Right renal cortex interstitium (tissue), 3 donors: ENCODE measurements at regions not wholly inside any gene's neighbourhood (a gene's known extent, or its start where the extent isn't known, plus 50 kb on each side); places are given as distances from the start of the nearest gene placed in this dataset.

Experiments
- DNase-seq, 3 donors: peaks; one replicate each; pipeline ENCODE4 v3.0.0-alpha.2; 2013; ENCODE audit warnings: low read depth in 3 of 3, low spot score in 2 of 3

DNA sequence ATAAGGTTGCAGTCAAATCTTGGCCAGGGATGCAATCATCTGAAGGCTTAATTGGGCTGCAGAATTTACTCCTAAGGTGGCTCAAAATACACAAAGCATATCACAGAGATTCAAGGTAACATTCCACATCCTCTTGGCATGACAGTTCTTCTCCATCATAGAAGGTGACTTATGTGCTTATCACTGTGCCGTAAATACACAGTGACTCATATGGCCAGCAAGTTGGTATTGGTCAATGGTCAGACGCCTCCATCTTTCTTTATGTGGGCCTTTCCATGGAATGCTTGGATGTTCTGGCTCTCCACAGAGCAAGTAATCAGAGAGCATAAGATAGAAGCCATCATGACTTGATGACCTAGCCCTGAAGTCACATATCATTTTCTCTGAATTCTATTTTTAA lies 168.8 kb upstream of the ST8SIA2 start:
- DNase-seq = no peak

DNA sequence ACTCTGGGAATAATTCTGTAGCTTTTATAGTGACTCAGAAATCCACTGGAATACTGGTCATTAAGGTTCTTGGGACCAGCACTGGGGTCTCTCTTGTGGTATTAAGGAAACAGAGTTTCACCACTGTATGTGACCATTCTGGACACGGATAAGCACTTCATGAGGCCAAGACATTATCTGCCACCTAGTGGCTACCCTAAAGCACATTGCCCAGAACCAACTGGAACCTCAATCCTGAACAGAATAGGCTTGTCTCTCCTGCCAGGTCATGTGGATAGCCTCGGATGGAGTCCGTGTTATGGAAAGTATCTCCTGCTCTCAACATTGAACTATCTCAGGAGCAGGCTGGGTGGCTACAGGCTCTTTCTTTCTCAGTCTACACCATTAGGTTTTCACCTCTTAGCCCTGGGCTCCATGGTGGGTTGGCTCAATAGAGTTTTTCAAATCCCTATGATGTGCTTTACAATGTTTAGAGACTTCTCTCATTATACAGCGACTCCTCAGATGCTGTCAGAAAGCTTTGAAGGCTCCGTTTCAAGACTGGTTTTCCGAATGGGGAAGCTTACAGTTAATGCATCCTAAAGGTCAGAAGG lies 167.6 kb upstream of the ST8SIA2 start:
- DNase-seq = peak in 2 of 3 donors; percentile 2 to 4

DNA sequence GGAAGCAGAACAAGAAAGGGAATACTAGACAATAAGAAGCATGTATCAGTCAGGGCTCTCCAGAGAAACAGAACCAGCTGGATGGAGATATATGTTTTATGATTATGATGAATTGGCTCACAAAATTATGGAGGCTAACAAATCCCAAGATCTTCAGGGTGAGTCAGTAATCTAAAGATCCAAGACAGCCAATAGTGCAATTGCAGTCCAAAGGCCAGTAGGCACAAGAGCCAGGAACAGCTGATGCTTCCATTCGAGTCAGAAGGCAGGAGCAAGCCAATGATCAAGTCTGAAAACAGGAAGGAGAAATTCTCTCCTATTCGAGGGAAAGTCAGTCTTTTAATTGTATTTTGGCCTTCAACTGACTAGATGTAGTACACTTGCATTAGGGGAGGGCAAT lies 164.9 kb upstream of the ST8SIA2 start:
- DNase-seq = no peak

DNA sequence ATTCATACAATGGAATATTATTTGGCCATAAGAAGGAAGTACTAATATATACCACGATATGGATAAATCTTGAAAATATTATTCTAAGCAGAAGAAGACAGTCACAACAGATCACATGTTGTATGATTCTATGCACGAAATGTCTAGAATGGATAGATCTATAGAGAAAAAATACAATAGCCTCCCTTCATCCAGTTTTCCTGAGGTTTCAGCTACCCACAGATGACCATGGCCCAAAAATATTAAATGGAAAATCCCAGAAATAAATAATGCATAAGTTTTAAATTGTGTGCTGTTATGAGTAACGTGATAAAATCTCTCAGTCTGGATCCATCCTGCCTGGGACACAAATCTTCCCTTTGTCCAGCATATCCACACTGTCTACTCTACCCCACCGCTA lies 162.2 kb upstream of the ST8SIA2 start:
- no peak for DNase-seq

DNA sequence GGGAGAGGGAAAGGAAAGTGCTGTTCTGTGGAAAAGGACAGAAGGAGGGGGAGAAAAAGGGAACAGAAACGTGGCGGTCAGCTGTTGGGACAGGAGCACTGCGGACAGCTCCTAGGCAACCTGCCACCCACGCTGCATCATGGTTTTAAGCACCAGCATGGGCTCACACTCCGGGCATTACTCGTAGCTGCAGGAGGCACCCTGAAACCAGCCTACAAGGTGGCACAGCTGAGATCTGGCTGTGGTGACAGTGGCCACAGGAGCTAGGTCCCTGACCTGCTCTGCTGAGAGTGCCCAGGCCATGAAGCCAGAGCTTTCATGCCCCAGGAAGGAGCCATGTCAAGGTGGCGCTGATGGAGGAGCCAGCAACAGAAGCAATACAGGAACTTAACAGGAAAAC lies 161.4 kb upstream of the ST8SIA2 start:
- DNase-seq = no peak

DNA sequence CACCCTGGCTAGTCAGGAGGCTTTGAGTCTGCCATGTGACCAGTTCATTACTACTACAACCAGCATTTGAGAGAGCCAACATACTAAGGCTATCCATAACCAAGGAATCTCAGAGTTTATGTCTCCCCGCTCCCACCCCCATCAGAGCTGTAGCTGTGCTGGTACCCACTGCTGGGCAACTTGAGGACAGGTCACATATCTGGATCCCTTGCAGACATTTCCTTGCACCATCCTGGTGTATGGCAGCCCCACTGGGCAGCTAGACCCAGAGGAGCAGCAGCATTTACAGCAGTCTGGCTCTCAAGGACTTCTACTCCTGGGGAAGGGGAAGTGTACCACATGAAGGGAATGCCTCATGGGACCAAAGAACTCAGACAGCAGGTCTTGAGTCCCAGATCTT lies 160.8 kb upstream of the ST8SIA2 start:
- DNase-seq = no peak

DNA sequence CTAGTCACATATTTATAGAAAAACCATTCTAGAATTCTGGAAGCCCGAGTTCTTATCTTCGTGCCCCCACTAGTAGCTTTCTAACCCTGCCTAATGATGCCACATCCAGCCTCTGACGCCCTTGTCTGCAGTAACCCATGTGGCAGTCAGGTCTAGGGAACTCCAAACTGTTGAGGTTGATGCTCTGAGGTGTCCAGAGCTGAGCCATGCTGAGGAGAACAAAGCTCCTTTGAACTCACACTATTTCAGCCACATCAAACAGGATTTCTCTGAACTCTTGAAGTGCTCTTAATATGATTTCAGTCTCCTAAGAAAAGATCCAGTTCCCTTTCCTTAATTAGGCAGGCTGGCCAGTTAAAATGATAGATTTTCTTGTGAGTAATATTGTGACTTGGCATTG lies 150.5 kb upstream of the ST8SIA2 start:
- DNase-seq = no peak

DNA sequence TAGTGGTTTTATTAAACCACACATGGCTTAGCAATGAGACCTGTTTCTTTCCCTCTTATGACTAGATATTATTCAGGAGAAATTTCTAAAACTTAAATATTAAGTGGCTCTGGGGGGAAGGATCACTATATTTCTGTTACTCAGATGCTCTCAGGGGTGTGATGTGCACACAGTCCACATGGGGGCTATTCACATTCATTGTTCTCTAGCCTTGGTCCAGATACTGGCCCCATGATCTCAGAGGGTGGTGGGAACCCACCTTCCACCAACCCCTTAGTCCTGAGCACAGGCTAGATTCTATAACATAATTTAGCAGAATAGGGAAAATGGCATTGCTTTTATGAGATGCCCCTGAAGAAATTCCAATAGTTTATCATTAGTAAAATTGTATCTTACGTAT lies 149.0 kb upstream of the ST8SIA2 start:
- DNase-seq = no peak

DNA sequence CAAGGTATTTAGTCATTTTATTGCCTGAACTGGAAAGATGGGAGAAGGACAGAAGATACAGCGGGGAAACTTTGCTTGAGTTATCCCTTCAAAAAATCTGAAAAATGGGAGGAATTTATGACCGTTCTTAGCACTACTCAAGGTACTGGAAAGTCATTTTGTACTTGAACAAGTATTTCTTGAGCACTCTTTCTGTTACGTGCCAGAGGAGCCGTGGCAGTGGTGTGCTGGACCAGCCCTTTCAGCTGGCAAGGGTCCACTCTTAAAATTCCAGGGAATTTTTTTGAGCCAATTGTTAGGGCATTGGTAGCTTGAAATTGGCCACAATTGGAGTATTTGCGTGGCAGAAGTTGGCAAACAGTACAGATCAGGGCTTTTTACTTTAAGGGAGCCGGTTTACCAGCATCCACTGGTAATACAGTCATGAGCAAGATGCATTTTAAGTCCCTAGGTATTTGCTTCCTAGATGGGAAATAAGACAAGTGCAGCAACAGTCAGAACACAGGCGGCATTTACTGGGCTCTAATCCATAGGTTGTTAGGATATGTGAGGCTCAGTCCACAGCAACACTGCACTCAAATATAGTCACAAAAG lies 145.9 kb upstream of the ST8SIA2 start:
- no peak for DNase-seq

DNA sequence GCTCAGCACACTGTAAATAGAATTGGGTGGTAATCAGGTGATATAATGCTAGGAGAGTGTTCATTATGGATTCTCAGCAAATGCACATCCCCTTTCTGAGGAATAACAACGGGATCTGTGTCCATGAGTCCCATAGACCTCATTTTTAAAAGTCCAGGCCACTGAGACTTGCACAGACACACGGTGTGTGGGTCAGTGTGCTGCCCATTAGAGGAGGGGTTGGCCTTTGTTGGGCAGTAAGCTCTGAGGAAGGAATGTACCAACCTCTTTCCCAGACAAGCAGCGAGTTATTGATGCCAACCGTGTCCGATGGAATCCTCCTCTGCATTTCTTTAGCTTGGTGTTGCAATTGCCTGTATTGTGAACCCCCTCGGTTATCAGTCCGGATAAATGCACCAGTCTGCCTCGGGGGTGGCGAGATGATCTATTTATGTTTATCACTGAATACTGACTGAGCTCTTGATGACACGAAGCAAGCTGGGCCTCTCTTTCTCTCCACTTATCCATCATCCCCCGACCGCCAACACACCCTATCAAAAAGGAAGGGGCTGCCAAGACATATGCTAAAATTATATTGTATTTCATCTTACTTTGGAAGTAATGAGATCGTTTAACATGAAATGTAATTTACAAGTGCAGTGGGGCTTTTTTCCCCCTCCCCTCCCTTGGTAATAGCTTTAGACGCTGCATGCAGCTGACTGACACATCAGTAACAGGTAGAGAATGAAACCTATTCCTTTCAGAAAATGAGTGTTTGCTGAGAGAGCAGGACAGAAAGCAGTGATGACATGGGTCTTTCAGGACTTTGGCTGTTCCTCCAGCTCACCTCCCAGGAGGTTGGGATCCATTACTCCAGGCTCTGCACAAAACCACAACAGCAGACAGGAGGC lies 126.6 kb upstream of the ST8SIA2 start:
- DNase-seq = no peak

DNA sequence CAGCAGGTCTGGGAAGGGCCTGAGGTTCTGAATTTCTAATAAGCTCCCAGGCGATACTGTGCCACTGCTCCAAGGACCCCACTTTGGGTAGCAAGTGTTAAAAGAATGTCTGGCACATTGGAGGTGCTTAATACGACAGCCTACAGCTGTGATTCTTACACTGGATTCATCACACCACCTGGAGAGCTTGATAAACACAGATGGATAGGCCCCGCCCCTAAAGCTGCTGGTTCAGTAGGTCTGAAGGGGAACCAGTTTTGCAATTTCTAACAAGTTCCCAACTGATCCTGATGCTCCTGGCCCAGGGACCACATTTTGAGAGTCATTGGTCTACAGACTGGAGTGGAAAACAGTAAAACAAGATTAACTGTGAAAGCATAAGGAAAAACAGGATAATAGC lies 124.8 kb upstream of the ST8SIA2 start:
- no peak for DNase-seq

DNA sequence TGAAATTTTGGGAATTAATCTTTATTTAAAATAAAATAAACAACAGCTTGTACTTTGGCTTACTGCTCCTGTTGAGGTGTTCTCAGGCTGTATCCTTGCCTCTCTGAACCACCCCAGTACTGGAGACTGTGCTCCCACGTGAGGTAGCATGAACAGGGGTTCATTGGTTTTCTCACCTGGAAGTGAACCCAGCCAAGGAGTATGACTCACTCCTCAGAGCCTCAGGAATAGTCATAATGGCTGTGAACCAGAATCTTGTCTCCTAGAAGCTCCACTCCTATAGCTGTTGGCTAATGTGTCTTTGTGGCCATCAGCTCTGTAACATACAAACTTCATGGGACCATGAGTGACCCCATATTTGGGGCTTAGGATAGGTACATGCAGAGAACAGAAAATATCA lies 122.5 kb upstream of the ST8SIA2 start:
- no peak for DNase-seq

DNA sequence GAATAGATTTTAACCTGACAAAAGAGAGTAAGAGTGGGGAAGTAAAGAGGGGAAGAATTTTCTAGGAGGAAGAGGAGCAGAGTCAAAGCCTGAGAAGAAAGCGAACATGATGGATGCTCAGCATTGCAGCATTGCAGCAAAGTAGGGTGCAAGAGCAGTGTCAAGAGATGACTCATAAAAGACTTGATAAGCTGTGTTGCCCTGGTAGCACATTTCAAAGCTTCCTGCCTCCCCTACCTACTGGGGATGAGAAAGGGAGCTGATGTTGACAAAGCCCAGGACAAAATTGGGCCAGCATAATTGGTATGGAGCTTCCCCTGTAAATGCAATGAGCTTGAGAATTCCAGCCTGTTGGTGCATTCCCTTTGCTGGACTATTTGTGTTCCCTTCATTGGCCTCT lies 121.6 kb upstream of the ST8SIA2 start:
- DNase-seq = no peak

DNA sequence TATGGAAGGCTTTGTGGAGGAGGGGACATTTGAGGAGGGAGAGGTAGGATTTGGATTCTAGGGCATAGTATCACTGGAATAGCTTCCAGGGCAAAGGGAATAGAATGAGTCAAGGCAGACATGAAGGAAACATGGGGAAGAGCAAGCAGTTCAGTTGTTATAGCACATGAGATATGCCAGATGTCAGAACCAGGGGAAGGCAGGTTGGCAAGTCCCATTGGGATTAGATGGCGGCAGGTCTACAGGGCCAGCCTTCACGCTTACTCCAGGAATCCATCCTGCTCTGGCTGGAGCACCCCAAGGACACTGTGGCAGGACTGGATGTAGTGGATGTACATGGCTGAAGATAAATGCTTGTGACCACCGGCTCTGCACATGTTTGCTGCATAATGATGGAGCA lies 120.4 kb upstream of the ST8SIA2 start:
- no peak for DNase-seq

DNA sequence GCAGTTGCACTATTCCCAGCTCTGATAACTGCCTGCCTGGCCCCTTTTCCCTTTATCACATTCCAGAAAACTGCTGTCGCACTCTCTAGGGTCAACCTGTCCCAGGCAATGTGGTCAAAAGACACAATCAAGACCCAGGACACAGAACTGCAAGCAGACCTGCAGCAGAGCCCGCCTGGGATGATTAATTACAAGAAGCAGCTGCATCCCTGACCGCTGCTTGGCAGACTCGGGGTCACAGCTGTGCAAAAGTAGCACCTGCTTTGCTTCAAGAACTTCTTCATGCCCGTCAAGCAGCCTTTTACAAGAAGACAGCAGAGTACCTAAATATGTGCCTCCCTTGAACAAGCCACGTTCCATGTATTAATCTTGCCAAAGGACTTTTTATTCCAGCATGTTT lies 120.0 kb upstream of the ST8SIA2 start:
- no peak for DNase-seq

DNA sequence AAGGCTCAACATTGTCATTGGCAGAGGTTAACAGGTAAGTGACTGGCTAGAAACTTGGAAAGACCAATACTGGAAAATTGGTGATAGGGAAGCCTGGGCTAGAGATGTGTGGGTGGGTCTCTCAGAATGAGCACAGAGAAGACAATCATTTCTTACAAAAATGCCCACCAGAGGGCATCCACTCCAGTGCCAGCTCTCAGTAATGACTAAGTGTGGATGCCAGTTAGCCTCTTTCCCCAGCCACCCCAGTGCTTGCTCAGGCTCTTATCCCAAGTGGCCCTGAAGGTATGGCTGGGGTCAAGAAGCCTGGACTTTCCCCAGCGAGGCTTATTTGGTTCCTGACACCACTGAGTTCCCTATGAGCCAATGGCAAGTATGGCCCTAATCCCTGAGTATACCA lies 115.9 kb upstream of the ST8SIA2 start:
- peak in 1 of 3 donors; percentile 7 for DNase-seq

DNA sequence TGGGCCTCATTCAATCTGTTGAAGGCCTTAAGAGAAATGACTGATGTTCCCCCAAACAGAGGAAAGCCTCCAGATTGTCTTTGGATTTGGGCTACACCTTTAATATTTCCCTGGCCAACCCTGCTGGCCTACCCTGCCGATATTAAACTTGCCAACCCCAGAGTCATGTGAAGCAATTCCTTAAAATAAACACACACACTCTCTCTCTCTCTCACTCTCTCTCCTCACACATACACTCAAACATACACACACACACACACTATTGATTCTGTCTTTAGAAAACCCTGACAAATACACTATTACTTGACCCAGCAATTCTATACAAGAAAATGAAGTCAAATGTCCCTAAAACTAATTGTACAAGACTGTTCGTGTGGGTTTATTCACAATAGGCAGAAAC lies 109.9 kb upstream of the ST8SIA2 start:
- no peak for DNase-seq

DNA sequence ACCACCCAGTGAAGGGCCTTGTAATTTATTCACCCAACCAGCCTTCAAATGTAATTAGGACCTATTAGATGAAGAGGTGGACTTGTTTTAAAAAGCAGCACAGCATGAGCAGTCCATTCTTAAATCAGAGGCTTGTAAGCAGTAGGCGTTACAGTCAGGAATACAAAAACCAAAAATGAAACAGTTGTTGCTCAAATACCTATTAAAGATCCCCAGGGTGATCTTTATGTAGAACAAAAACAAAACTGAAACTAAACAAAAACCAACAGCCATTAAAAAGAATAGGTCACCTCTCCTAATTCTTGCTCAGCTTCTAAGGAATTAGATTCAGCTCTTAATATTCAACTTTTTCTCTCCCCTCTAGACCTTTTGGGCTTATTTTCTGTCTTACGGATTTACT lies 104.9 kb upstream of the ST8SIA2 start:
- DNase-seq = no peak

DNA sequence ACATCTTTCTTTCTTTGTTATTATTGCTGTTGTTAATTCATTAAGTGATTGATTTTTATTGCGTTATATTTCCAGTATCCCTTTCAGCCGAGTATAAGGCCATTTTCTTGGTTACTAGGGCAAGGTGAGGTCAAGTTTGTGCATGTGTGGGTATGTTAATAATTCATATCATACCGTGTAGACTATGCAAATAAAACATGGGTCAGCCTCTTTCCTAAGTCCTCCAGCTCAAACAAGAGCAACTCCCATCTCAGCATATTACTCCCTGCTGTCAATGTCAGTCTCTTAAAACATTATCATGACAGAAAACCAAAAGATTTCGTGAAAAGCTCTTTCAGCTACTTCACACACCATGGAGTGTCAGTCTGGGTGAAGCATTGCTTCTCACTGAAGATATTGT lies 103.9 kb upstream of the ST8SIA2 start:
- DNase-seq = no peak

DNA sequence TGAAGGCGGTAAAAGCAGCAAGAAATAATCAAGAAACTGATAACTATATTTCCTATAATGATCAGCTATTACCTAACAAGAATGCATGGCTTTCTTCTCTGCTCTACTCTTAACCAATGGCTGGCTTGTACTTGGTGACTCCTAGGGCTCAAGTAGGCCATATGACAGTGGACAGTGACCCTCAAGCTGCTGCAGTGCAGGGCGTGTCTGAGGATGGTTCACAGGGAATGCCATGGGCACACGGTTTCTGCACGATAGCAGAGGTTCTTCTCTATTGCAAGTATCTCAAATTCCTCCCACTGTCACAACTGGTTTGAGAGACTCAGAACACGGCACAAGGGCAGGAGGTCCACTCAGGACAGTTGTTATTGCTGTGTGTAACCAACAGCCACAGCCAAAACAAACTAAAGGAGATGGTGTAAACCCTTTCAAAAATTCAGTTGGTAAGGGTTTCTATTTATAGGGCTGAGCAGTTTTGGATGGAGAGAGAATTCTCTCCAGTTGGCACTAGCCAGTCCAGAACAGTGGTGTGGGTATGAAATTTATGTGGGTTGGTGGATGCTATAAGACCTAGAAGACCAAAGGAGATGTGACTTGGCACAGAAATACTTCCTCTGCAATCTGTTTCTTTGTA lies 103.2 kb upstream of the ST8SIA2 start:
- DNase-seq = no peak

DNA sequence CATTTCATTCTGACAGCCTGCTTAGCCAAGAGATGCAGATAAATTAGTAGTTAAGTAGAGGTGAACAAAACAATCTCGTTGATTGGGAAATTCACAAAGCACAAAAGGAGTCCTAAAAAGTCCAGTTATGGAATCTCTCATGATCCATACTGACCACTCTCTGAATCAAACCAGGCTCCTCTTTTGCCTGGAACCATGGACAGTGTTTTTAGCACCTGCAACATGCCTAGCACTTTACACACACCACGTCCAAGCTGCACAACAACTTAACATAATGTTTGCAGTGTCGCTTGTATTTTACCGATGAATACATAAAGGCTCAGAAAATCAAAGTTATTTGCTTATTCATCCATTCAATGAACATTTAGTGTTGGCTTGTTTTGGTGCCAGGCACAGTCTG lies 101.8 kb upstream of the ST8SIA2 start:
- DNase-seq = no peak

DNA sequence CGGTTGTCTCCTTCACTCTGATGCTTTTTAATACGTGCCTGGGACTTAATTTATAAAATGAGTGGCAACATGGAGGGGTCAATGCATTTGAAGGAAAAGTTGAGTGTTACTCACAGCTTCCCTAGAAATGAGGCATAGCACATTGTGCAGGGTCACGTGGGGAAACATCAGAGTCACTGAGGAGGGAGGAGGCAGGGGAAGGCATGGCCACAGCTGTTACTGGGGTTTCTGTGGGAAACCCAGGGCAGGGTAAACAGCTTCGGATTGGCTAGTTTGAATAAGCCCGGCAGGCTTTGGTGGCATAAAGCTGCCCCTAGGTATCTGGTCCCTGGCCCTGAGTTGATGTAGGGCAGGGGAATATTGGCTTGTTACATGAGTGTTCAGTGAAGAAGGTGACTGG lies 98.9 kb upstream of the ST8SIA2 start:
- no peak for DNase-seq
